Cardiac fibroblast (primary cell): ENCODE measurements at regions not wholly inside any gene's neighbourhood (a gene's known extent, or its start where the extent isn't known, plus 50 kb on each side); places are given as distances from the start of the nearest gene placed in this dataset.
"Not testable (repeated sequence)": the region's sequence is repeated elsewhere in the genome, so short reads cannot be mapped to it uniquely, and the experiment has no call there.

Experiments
- DNase-seq, 2 donors: peaks; one replicate each; pipeline versions ENCODE4 v3.0.0 to v3.0.0-alpha.2; 2010; ENCODE audit warnings: low read depth in 2 of 2
- H3K4me3 ChIP-seq, 2 donors: replicated peaks in 1 of 2; 1 replicate in 1 of 2; 2 replicates in 1 of 2; pipeline ENCODE4 v1.5.1; 2011; ENCODE audit warnings: low read depth in 2 of 2, low read length in 2 of 2, mild to moderate bottlenecking in 2 of 2, moderate library complexity in 1 of 2
- CTCF ChIP-seq: IDR thresholded peaks from one replicate; pipeline ENCODE4 v1.5.1; 2011; ENCODE audit warnings: low read depth, mild to moderate bottlenecking, low read length, inconsistent platforms

GRCh38 chr10:36421992-36422391 is 703.4 kb upstream of the ANKRD30A start:
- no peak overlapping the region for H3K4me3 ChIP-seq
- DNase-seq = no peak
- no peak for TF ChIP-seq CTCF

- DNase-seq = no peak
- no peak overlapping the region for H3K4me3 ChIP-seq
- no peak for TF ChIP-seq CTCF
Observed at GRCh38 chr10:36416513-36416912, 708.9 kb upstream of the ANKRD30A start.

- TF ChIP-seq CTCF = no peak
- DNase-seq = no peak
- H3K4me3 ChIP-seq = no peak overlapping the region
Observed at GRCh38 chr10:36412942-36413341, 712.5 kb upstream of the ANKRD30A start.

GRCh38 chr10:36400238-36400637 is 725.2 kb upstream of the ANKRD30A start:
- not testable (repeated sequence) for H3K4me3 ChIP-seq, DNase-seq

GRCh38 chr10:36393801-36394200 is 731.6 kb upstream of the ANKRD30A start:
- H3K4me3 ChIP-seq = no peak overlapping the region
- peak; percentile 23 to 32 for DNase-seq
- TF ChIP-seq CTCF = no peak

- TF ChIP-seq CTCF = no peak
- DNase-seq = no peak
- H3K4me3 ChIP-seq = no peak overlapping the region
Observed at GRCh38 chr10:36391405-36391804, 734.0 kb upstream of the ANKRD30A start.

- no peak for DNase-seq
- no peak overlapping the region for H3K4me3 ChIP-seq
- TF ChIP-seq CTCF = no peak
Observed at GRCh38 chr10:36390221-36390620, 735.2 kb upstream of the ANKRD30A start.
